Caco-2 (cell line): ENCODE measurements at regions not wholly inside any gene's neighbourhood (a gene's known extent, or its start where the extent isn't known, plus 50 kb on each side); places are given as distances from the start of the nearest gene placed in this dataset.

ENCODE experiments used
- BruUV-seq: library from RNA; stranded (reverse); fragments of 400-500 nt; replicated peaks from 2 replicates; lab custom pipeline; 2021; lab: Mats Ljungman, UMichigan
- CTCF ChIA-PET: fragments of 300-600 bp; sonication (Branson Sonifier 250); formaldehyde crosslinking; loops from one replicate; lab custom pipeline; 2022; ENCODE audit warnings: antibody characterized with exemption; lab: Charles Lee
- POLR2A ChIA-PET: fragments of 300-600 bp; sonication (Branson Sonifier 250); formaldehyde crosslinking; loops from one replicate; lab custom pipeline; 2022; ENCODE audit warnings: antibody characterized with exemption; lab: Charles Lee
- DNase-seq, 2 experiments: peaks; one replicate each; pipeline versions ENCODE4 v3.0.0 to v3.0.0-alpha.2; 2020 to 2022
- H3K27me3 ChIP-seq: replicated peaks from 2 replicates; pipeline ENCODE4 v1.6.0; 2011; ENCODE audit warnings: low read length; ENCODE audit not compliant: control insufficient read depth, insufficient read depth
- H3K36me3 ChIP-seq: 2 replicates; pipeline ENCODE4 v1.5.1; 2011; ENCODE audit warnings: low read length; ENCODE audit not compliant: control insufficient read depth, insufficient read depth
- H3K4me1 ChIP-seq: fragments of 250-450 bp; sonication (Bioruptor Pico); 2 replicates; pipeline ENCODE4 v1.5.1; 2020; ENCODE audit warnings: mild to moderate bottlenecking
- H3K4me3 ChIP-seq: 2 replicates; pipeline ENCODE4 v1.5.1; 2011; ENCODE audit warnings: low read depth, mild to moderate bottlenecking, control low read depth, low read length
- H3K9me3 ChIP-seq: fragments of 250-450 bp; sonication (Bioruptor Pico); 2 replicates; pipeline ENCODE4 v1.5.1; 2020; ENCODE audit warnings: mild to moderate bottlenecking, moderate library complexity
- H3K27ac Mint-ChIP-seq: one replicate; pipeline ENCODE4 v1.8.0; 2022; ENCODE audit warnings: mixed read lengths; ENCODE audit not compliant: unreplicated experiment
- H3K27me3 Mint-ChIP-seq: one replicate; pipeline ENCODE4 v1.8.0; 2022; ENCODE audit warnings: mixed read lengths; ENCODE audit not compliant: insufficient read depth, unreplicated experiment
- H3K36me3 Mint-ChIP-seq: one replicate; pipeline ENCODE4 v1.8.0; 2022; ENCODE audit warnings: mild to moderate bottlenecking, mixed read lengths; ENCODE audit not compliant: insufficient read depth, unreplicated experiment
- H3K4me1 Mint-ChIP-seq: one replicate; pipeline ENCODE4 v1.8.0; 2022; ENCODE audit warnings: low read depth, mixed read lengths; ENCODE audit not compliant: unreplicated experiment
- H3K4me3 Mint-ChIP-seq: one replicate; pipeline ENCODE4 v1.8.0; 2022; ENCODE audit warnings: mild to moderate bottlenecking, moderate library complexity, mixed read lengths; ENCODE audit not compliant: unreplicated experiment
- H3K9me3 Mint-ChIP-seq: one replicate; pipeline ENCODE4 v1.8.0; 2022; ENCODE audit warnings: mixed read lengths; ENCODE audit not compliant: unreplicated experiment
- CTCF ChIP-seq, 2 experiments: fragments of 200-600 bp in 1 of 2; IDR thresholded peaks; 1 replicate in 1 of 2; 2 replicates in 1 of 2; pipeline versions ENCODE4 v1.5.1 to v1.8.0; 2011 to 2022; ENCODE audit warnings: antibody characterized with exemption in 1 of 2, control low read depth in 1 of 2, inconsistent platforms in 1 of 2, low read depth in 1 of 2, low read length in 1 of 2, mild to moderate bottlenecking in 1 of 2, moderate library complexity in 1 of 2; ENCODE audit not compliant: insufficient read depth in 1 of 2, severe bottlenecking in 1 of 2, unreplicated experiment in 1 of 2
- intact Hi-C: fragments of 100-400 bp; cut with micrococcal nuclease; formaldehyde crosslinking; loops from one replicate; pipeline ENCODE4 v1.10.0; 2022; ENCODE audit not compliant: unreplicated experiment

- intact Hi-C loops, result no loop called here
- no peak for DNase-seq
- BruUV-seq, result no TSS peak
- Histone ChIP-seq H3K4me1 (no peaks in the 10 kb centered on the region), H3K27me3 (no peaks in the 10 kb centered on the region), H3K4me3 (no peak overlapping the region), H3K9me3 (no peaks in the 10 kb centered on the region), H3K36me3 (no peaks in the 10 kb centered on the region)
- H3K27me3 Mint-ChIP-seq, result peaks cover 4% of the 10 kb centered on the region
- ChIA-PET CTCF (no interaction called here), POLR2A (no interaction called here)
- no peak for TF ChIP-seq CTCF (IDR thresholded peaks at IDR 0.05; ENCODE audit: insufficient read depth in 1 of 2, low read depth in 1 of 2, low read length in 1 of 2, severe bottlenecking in 1 of 2, unreplicated experiment in 1 of 2)
- H3K4me3 Mint-ChIP-seq, result no peak overlapping the region
- no peaks in the 10 kb centered on the region for H3K4me1 Mint-ChIP-seq
- H3K27ac Mint-ChIP-seq, result no peak overlapping the region
- no peaks in the 10 kb centered on the region for H3K36me3 Mint-ChIP-seq
- no peaks in the 10 kb centered on the region for H3K9me3 Mint-ChIP-seq
Observed at GRCh38 chr5:77844623-77845323, 68.6 kb upstream of the TBCA start.

GRCh38 chr5:77844373-77844622 lies 68.2 kb upstream of the TBCA start:
- Mint-ChIP-seq H3K27ac (no peak overlapping the region), H3K4me1 (no peaks in the 10 kb centered on the region), H3K4me3 (no peak overlapping the region), H3K27me3 (peaks cover 4% of the 10 kb centered on the region), H3K36me3 (no peaks in the 10 kb centered on the region), H3K9me3 (no peaks in the 10 kb centered on the region)
- H3K36me3 ChIP-seq, result no peaks in the 10 kb centered on the region
- no peak overlapping the region for H3K4me3 ChIP-seq
- ChIA-PET POLR2A (no interaction called here), CTCF (no interaction called here)
- BruUV-seq, result no TSS peak
- intact Hi-C loops, result no loop called here
- H3K4me1 ChIP-seq, result no peaks in the 10 kb centered on the region
- TF ChIP-seq CTCF (IDR thresholded peaks at IDR 0.05; ENCODE audit: insufficient read depth in 1 of 2, low read depth in 1 of 2, low read length in 1 of 2, severe bottlenecking in 1 of 2, unreplicated experiment in 1 of 2), result no peak
- H3K27me3 ChIP-seq, result no peaks in the 10 kb centered on the region; the same call in 1 of the 2 replicates
- DNase-seq, result no peak
- H3K9me3 ChIP-seq, result no peaks in the 10 kb centered on the region

- no peak for DNase-seq
- Mint-ChIP-seq H3K9me3 (no peaks in the 10 kb centered on the region), H3K27ac (no peak overlapping the region), H3K27me3 (peaks cover 4% of the 10 kb centered on the region), H3K4me3 (no peak overlapping the region), H3K36me3 (no peaks in the 10 kb centered on the region), H3K4me1 (no peaks in the 10 kb centered on the region)
- Histone ChIP-seq H3K36me3 (no peaks in the 10 kb centered on the region), H3K4me1 (no peaks in the 10 kb centered on the region), H3K9me3 (no peaks in the 10 kb centered on the region), H3K27me3 (no peaks in the 10 kb centered on the region; the same call in 1 of the 2 replicates), H3K4me3 (no peak overlapping the region)
- CTCF ChIA-PET, result no interaction called here
- POLR2A ChIA-PET, result no interaction called here
- BruUV-seq, result no TSS peak
- intact Hi-C loops, result no loop called here
- no peak for TF ChIP-seq CTCF (IDR thresholded peaks at IDR 0.05; ENCODE audit: insufficient read depth in 1 of 2, low read depth in 1 of 2, low read length in 1 of 2, severe bottlenecking in 1 of 2, unreplicated experiment in 1 of 2)
Observed at GRCh38 chr5:77843570-77844372, 67.6 kb upstream of the TBCA start.
